ENCODE measurements at regions not wholly inside any gene's neighbourhood (a gene's known extent, or its start where the extent isn't known, plus 50 kb on each side); places are given as distances from the start of the nearest gene placed in this dataset.
"Not testable (repeated sequence)": the region's sequence is repeated elsewhere in the genome, so short reads cannot be mapped to it uniquely, and the experiment has no call there.

DNA sequence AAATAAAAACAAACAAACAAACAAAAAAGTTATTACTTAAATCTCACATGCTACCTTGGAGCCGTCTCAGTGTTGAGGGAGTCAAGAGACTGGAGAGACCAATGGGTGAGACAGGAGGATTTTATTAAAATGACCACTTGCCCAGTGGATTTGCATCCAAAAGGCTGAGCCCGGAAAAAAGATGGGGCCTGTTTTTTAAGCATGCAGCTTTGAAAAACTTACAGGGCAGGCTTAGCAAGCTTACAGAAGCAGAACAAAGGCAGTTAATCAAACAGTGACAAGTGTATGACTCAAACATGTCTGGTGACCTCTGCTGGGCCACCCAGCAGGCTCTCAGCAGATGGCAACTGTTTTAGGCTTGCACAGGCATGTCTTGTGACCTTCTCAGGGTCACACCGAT is 82.5 kb downstream of the POTEH start:
- not testable (repeated sequence) for H3K4ac ChIP-seq (ENCODE audit: low read depth, low read length); H3K18ac ChIP-seq (ENCODE audit: low read length); H3K79me2 ChIP-seq (ENCODE audit: control insufficient read depth, insufficient read depth, low read length, poor library complexity); H3K4me1 ChIP-seq (ENCODE audit: control insufficient read depth in 1 of 2, insufficient read depth in 2 of 2, low read length in 2 of 2); H2BK5ac ChIP-seq (ENCODE audit: low read depth, low read length, poor library complexity); H2AFZ ChIP-seq (ENCODE audit: insufficient read depth, low read length, poor library complexity); H3K27ac ChIP-seq (ENCODE audit: low read depth, low read length); H2BK12ac ChIP-seq (ENCODE audit: low read length); H2BK120ac ChIP-seq (ENCODE audit: insufficient read depth, low read length, poor library complexity); H3K27me3 ChIP-seq (ENCODE audit: insufficient read depth, low read length); H2AK5ac ChIP-seq (ENCODE audit: low read length); H3K4me3 ChIP-seq (ENCODE audit: low read depth, low read length); H3K14ac ChIP-seq (ENCODE audit: low read length); H4K12ac ChIP-seq (ENCODE audit: low read depth, low read length); H3K23ac ChIP-seq (ENCODE audit: low read length); H3K4me2 ChIP-seq (ENCODE audit: low read length); H4K91ac ChIP-seq (ENCODE audit: low read depth, low read length); H4K8ac ChIP-seq (ENCODE audit: low read depth, low read length); H3K36me3 ChIP-seq (ENCODE audit: control insufficient read depth in 1 of 2, insufficient read depth in 2 of 2, low read length in 2 of 2); H3K9me3 ChIP-seq (ENCODE audit: insufficient read depth, low read depth, low read length); H3K79me1 ChIP-seq (ENCODE audit: low read length); H3K9ac ChIP-seq (ENCODE audit: low read length)
- WGBS (ENCODE audit: extremely low coverage, insufficient coverage, insufficient read length) = no CpG with 5 or more reads among the region's 3 CpGs
- peak; percentile 5 to 12 for DNase-seq

GRCh38 chr22:15775118-15775517 is 85.3 kb downstream of the POTEH start:
- not testable (repeated sequence) for H4K12ac ChIP-seq (ENCODE audit: low read depth, low read length); H3K36me3 ChIP-seq (ENCODE audit: control insufficient read depth in 1 of 2, insufficient read depth in 2 of 2, low read length in 2 of 2); H3K4me3 ChIP-seq (ENCODE audit: low read depth, low read length); H3K9me3 ChIP-seq (ENCODE audit: insufficient read depth, low read depth, low read length); H3K27me3 ChIP-seq (ENCODE audit: insufficient read depth, low read length); H3K27ac ChIP-seq (ENCODE audit: low read depth, low read length); H3K4me2 ChIP-seq (ENCODE audit: low read length); H3K23ac ChIP-seq (ENCODE audit: low read length); H3K79me2 ChIP-seq (ENCODE audit: control insufficient read depth, insufficient read depth, low read length, poor library complexity); H2AK5ac ChIP-seq (ENCODE audit: low read length); H2BK120ac ChIP-seq (ENCODE audit: insufficient read depth, low read length, poor library complexity); H2BK5ac ChIP-seq (ENCODE audit: low read depth, low read length, poor library complexity); H2AFZ ChIP-seq (ENCODE audit: insufficient read depth, low read length, poor library complexity); H3K9ac ChIP-seq (ENCODE audit: low read length); H3K18ac ChIP-seq (ENCODE audit: low read length); H3K4ac ChIP-seq (ENCODE audit: low read depth, low read length); H3K79me1 ChIP-seq (ENCODE audit: low read length); H2BK12ac ChIP-seq (ENCODE audit: low read length); DNase-seq; H3K14ac ChIP-seq (ENCODE audit: low read length); H4K8ac ChIP-seq (ENCODE audit: low read depth, low read length); H3K4me1 ChIP-seq (ENCODE audit: control insufficient read depth in 1 of 2, insufficient read depth in 2 of 2, low read length in 2 of 2); H4K91ac ChIP-seq (ENCODE audit: low read depth, low read length)
- WGBS (ENCODE audit: extremely low coverage, insufficient coverage, insufficient read length) = no CpG with 5 or more reads among the region's 7 CpGs

DNA sequence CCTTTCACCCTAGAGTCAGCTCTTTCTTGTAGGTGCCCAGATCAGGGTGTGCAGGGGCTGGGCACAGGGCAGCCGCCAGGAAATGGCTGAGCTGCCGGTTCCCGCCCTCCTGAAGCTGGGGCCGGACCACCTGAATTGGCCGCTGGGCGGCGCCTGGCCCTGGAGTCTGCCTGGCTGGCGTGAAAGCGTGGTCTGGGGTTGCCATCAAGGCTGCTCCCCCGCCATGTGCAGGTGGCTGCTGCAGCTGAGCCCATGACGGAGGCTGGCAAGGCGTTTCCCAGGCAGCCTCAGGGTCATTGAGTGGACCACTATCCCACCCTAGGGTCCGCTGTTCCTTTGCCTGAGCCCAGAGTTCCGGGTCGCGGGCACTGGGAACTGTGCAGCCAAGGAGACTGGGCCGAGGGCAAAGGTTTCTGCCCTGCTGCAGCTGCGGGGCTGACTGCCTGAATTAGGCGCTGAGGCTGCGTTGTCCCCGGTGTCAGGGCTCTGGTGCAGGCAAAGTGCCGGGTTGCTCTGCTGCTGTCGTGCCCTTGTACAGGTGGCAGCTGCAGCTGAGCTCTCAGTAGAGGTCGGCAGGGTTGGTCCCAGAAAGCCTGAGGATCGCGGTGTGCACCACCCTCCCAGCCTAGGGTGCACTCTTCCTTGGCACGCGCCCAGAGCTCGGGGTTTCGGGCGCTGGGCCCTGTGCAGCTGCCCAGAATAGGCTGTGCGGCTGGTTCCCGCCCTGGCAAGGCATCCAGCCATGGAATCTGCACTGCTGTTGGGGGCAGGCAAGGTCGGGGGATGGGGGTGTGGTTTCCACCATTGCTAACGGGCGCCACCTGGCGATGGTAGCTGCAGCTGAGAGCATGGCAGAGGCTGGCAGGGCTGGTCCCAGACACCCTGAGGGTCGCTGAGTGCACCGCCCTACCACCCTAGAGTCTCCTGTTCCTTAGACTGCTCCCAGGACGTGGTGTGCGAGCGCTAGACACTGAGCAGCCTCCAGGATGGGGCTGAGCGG is 86.1 kb downstream of the POTEH start:
- H4K8ac ChIP-seq (ENCODE audit: low read depth, low read length); H3K18ac ChIP-seq (ENCODE audit: low read length); H3K79me2 ChIP-seq (ENCODE audit: control insufficient read depth, insufficient read depth, low read length, poor library complexity); H2AK5ac ChIP-seq (ENCODE audit: low read length); H3K9ac ChIP-seq (ENCODE audit: low read length); H3K4me3 ChIP-seq (ENCODE audit: low read depth, low read length); H3K36me3 ChIP-seq (ENCODE audit: control insufficient read depth in 1 of 2, insufficient read depth in 2 of 2, low read length in 2 of 2); H2BK120ac ChIP-seq (ENCODE audit: insufficient read depth, low read length, poor library complexity); H3K27ac ChIP-seq (ENCODE audit: low read depth, low read length); H3K4me1 ChIP-seq (ENCODE audit: control insufficient read depth in 1 of 2, insufficient read depth in 2 of 2, low read length in 2 of 2); H3K4me2 ChIP-seq (ENCODE audit: low read length); H4K91ac ChIP-seq (ENCODE audit: low read depth, low read length); H4K12ac ChIP-seq (ENCODE audit: low read depth, low read length); H2BK12ac ChIP-seq (ENCODE audit: low read length); H3K23ac ChIP-seq (ENCODE audit: low read length); H2AFZ ChIP-seq (ENCODE audit: insufficient read depth, low read length, poor library complexity); H3K79me1 ChIP-seq (ENCODE audit: low read length); H3K27me3 ChIP-seq (ENCODE audit: insufficient read depth, low read length); H2BK5ac ChIP-seq (ENCODE audit: low read depth, low read length, poor library complexity); H3K14ac ChIP-seq (ENCODE audit: low read length); H3K9me3 ChIP-seq (ENCODE audit: insufficient read depth, low read depth, low read length); H3K4ac ChIP-seq (ENCODE audit: low read depth, low read length): not testable (repeated sequence)
- no CpG with 5 or more reads among the region's 43 CpGs for WGBS (ENCODE audit: extremely low coverage, insufficient coverage, insufficient read length)
- peak; percentile 33 to 59 for DNase-seq

GRCh38 chr22:15776727-15777126 is 86.9 kb downstream of the POTEH start:
- H3K79me1 ChIP-seq (ENCODE audit: low read length); H4K8ac ChIP-seq (ENCODE audit: low read depth, low read length); H4K12ac ChIP-seq (ENCODE audit: low read depth, low read length); H3K4me1 ChIP-seq (ENCODE audit: control insufficient read depth in 1 of 2, insufficient read depth in 2 of 2, low read length in 2 of 2); DNase-seq; H3K79me2 ChIP-seq (ENCODE audit: control insufficient read depth, insufficient read depth, low read length, poor library complexity); H3K9me3 ChIP-seq (ENCODE audit: insufficient read depth, low read depth, low read length); H3K4me2 ChIP-seq (ENCODE audit: low read length); H3K18ac ChIP-seq (ENCODE audit: low read length); H3K23ac ChIP-seq (ENCODE audit: low read length); H2BK12ac ChIP-seq (ENCODE audit: low read length); H2AFZ ChIP-seq (ENCODE audit: insufficient read depth, low read length, poor library complexity); H3K4me3 ChIP-seq (ENCODE audit: low read depth, low read length); H3K4ac ChIP-seq (ENCODE audit: low read depth, low read length); H3K14ac ChIP-seq (ENCODE audit: low read length); H4K91ac ChIP-seq (ENCODE audit: low read depth, low read length); H3K36me3 ChIP-seq (ENCODE audit: control insufficient read depth in 1 of 2, insufficient read depth in 2 of 2, low read length in 2 of 2); H2AK5ac ChIP-seq (ENCODE audit: low read length); H2BK5ac ChIP-seq (ENCODE audit: low read depth, low read length, poor library complexity); H3K9ac ChIP-seq (ENCODE audit: low read length); H2BK120ac ChIP-seq (ENCODE audit: insufficient read depth, low read length, poor library complexity); H3K27me3 ChIP-seq (ENCODE audit: insufficient read depth, low read length); H3K27ac ChIP-seq (ENCODE audit: low read depth, low read length): not testable (repeated sequence)
- no CpG with 5 or more reads among the region's 16 CpGs for WGBS (ENCODE audit: extremely low coverage, insufficient coverage, insufficient read length)

Measured in trophoblast cell (in vitro differentiated cells and primary cell).